Endothelial cell of umbilical vein (primary cell): ENCODE measurements at regions not wholly inside any gene's neighbourhood (a gene's known extent, or its start where the extent isn't known, plus 50 kb on each side); places are given as distances from the start of the nearest gene placed in this dataset.

ENCODE experiments used
- BruUV-seq: library from RNA; stranded (reverse); fragments of 400-500 nt; replicated peaks from 2 replicates; lab custom pipeline; 2021; lab: Mats Ljungman, UMichigan
- CTCF ChIA-PET: fragments of 300-600, 350-600 bp; sonication (Branson Sonifier 250); formaldehyde crosslinking; loops from one replicate; lab custom pipeline; 2021; ENCODE audit warnings: antibody characterized with exemption, inconsistent platforms; lab: Charles Lee
- POLR2A ChIA-PET: fragments of 300-600, 350-600 bp; sonication (Branson Sonifier 250); formaldehyde crosslinking; loops from one replicate; lab custom pipeline; 2021; ENCODE audit warnings: antibody characterized with exemption, inconsistent platforms; lab: Charles Lee
- DNase-seq: peaks from one replicate; pipeline ENCODE4 v3.0.0-alpha.2; 2011; ENCODE audit warnings: low read depth, low spot score
- FAIRE-seq: peaks from 2 replicates; lab custom pipeline; 2011; peaks lifted over from hg19 to GRCh38; lab: Jason Lieb, UNC
- H2AFZ ChIP-seq: 2 replicates; pipeline ENCODE4 v1.6.0; 2012; ENCODE audit warnings: low read depth, low read length, control low read depth, inconsistent platforms
- H3K27ac ChIP-seq: 2 replicates; pipeline ENCODE4 v1.5.1; 2011; ENCODE audit warnings: low read depth, mild to moderate bottlenecking, control low read depth, low read length, moderate library complexity; ENCODE audit not compliant: insufficient read depth
- H3K27me3 ChIP-seq, 2 experiments: 2 replicates each; pipeline versions ENCODE4 v1.6.0 to v1.6.1; 2011; ENCODE audit warnings: low read length in 2 of 2, mixed read lengths in 1 of 2; ENCODE audit not compliant: control insufficient read depth in 2 of 2, insufficient read depth in 2 of 2
- H3K36me3 ChIP-seq, 2 experiments: 2 replicates in 1 of 2; 3 replicates in 1 of 2; pipeline ENCODE4 v1.5.1; 2011; ENCODE audit warnings: low read length in 2 of 2, mild to moderate bottlenecking in 1 of 2, moderate library complexity in 1 of 2; ENCODE audit not compliant: control insufficient read depth in 2 of 2, insufficient read depth in 2 of 2; ENCODE audit errors: extremely low read depth in 1 of 2
- H3K4me1 ChIP-seq: 3 replicates; pipeline ENCODE4 v1.5.1; 2011; ENCODE audit warnings: mild to moderate bottlenecking, low read length; ENCODE audit not compliant: control insufficient read depth, insufficient read depth; ENCODE audit errors: extremely low read depth
- H3K4me2 ChIP-seq: 2 replicates; pipeline ENCODE4 v1.6.1; 2011; ENCODE audit warnings: low read length, control low read depth, mixed read lengths; ENCODE audit not compliant: insufficient read depth
- H3K4me3 ChIP-seq, 3 experiments: fragments of 200-600 bp in 1 of 3; sonication (generic), shearing (Covaris generic) in 1 of 3; replicated peaks in 1 of 3; 2 replicates each; pipeline ENCODE4 v1.5.1; 2011 to 2016; ENCODE audit warnings: control low read depth in 3 of 3, low read length in 3 of 3, mild to moderate bottlenecking in 2 of 3, inconsistent platforms in 1 of 3, low read depth in 1 of 3, moderate library complexity in 1 of 3; ENCODE audit not compliant: insufficient read depth in 1 of 3
- H3K79me2 ChIP-seq: 2 replicates; pipeline ENCODE4 v1.6.0; 2012; ENCODE audit warnings: low read length, inconsistent platforms; ENCODE audit not compliant: control insufficient read depth, insufficient read depth
- H3K9ac ChIP-seq: replicated peaks from 2 replicates; pipeline ENCODE3; 2011; ENCODE audit warnings: low read length, control low read depth; ENCODE audit not compliant: insufficient read depth; ENCODE audit errors: extremely low read depth
- H3K9me1 ChIP-seq: replicated peaks from 3 replicates; pipeline ENCODE4 v1.6.0; 2011; ENCODE audit warnings: mild to moderate bottlenecking, low read length; ENCODE audit not compliant: control insufficient read depth, insufficient read depth; ENCODE audit errors: extremely low read depth
- H3K9me3 ChIP-seq: replicated peaks from 2 replicates; pipeline ENCODE4 v1.5.1; 2012; ENCODE audit warnings: low read length, inconsistent platforms; ENCODE audit not compliant: control insufficient read depth, insufficient read depth
- H4K20me1 ChIP-seq: replicated peaks from 2 replicates; pipeline ENCODE3; 2011; ENCODE audit warnings: mild to moderate bottlenecking, low read length; ENCODE audit not compliant: control insufficient read depth, insufficient read depth; ENCODE audit errors: extremely low read depth
- FOS ChIP-seq: IDR thresholded peaks from 2 replicates; pipeline ENCODE4 v1.6.1; 2011; ENCODE audit warnings: mild to moderate bottlenecking, low read length, moderate library complexity, borderline replicate concordance; ENCODE audit not compliant: insufficient read depth
- GATA2 ChIP-seq: IDR thresholded peaks from 2 replicates; pipeline ENCODE4 v1.7.0; 2011; ENCODE audit warnings: low read depth, mild to moderate bottlenecking, moderate library complexity, mixed read lengths, low read length; ENCODE audit not compliant: insufficient read length, insufficient read depth
- JUN ChIP-seq: IDR thresholded peaks from 2 replicates; pipeline ENCODE4 v1.6.1; 2011; ENCODE audit warnings: borderline replicate concordance, low read depth; ENCODE audit not compliant: insufficient read length, insufficient read depth
- POLR2AphosphoS5 ChIP-seq: IDR thresholded peaks from 2 replicates; pipeline ENCODE4 v1.6.1; 2012; ENCODE audit warnings: low read depth, mild to moderate bottlenecking, control low read depth, low read length, moderate library complexity; ENCODE audit not compliant: insufficient read depth
- dilution Hi-C: fragments of 300-500 bp; cut with MboI; formaldehyde crosslinking; loops from one replicate; pipeline ENCODE4 v1.15.0; 2019; ENCODE audit warnings: low sequenced_read_pairs; ENCODE audit not compliant: extremely low pct_ligation_motif_present
- intact Hi-C: fragments of 100-400 bp; cut with micrococcal nuclease; formaldehyde crosslinking; loops from one replicate; pipeline ENCODE4 v1.10.0; 2022
- TF ChIP-seq, protein P1 (sequence below): IDR thresholded peaks from 2 replicates; pipeline ENCODE4 v1.6.1; 2011; ENCODE audit not compliant: insufficient read depth, insufficient read length
- TF ChIP-seq, protein P2 (sequence below), 2 donors: IDR thresholded peaks; 1 replicate in 1 of 2; 2 replicates in 1 of 2; pipeline ENCODE4 v1.5.1; 2011; ENCODE audit warnings: low read length in 2 of 2, mild to moderate bottlenecking in 2 of 2, moderate library complexity in 2 of 2, control low read depth in 1 of 2, inconsistent platforms in 1 of 2, low read depth in 1 of 2; ENCODE audit not compliant: insufficient read depth in 1 of 2; ENCODE audit errors: extremely low read depth in 1 of 2

DNA sequence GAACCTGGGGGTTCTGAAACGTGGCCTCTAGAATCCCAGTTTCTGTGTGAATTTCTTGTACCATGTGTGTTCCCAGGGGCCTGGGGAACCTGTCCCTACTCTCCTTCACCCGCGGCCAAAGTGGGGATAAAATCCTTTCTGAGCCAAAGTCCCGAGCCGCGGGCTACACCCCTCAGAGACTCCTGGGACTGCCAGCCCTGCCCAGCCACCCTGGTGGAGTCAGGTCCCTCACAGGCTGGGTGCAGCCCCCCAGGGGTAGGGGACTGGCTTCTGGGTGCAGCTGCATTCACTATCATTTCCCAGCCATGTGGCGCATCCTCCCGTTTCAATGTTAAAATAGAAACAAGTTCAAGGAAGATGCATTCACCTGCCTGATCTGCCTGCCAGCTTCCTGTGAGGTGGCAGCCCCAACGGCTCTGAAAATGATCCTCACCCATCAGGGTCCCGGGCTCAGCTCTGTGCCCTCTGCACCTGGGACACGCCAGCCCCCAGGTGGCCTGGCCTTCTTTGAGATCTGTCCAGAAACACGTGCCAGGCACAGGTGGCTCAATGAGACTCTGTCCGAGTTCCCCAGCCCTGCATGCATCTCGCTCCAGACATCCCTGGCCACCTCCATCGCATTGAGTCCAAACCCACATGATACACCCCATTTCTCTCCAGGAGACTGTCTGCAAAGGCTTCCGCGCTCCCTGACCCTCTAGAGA lies 338.8 kb downstream of the CTTN start:
- FAIRE-seq (no peak), DNase-seq (no peak)
- H3K79me2 ChIP-seq: no peaks in the 10 kb centered on the region
- intact Hi-C loops (no loop called here), dilution Hi-C loops (no loop called here)
- no peaks in the 10 kb centered on the region for H3K27me3 ChIP-seq
- H3K27ac ChIP-seq: no peak overlapping the region
- peaks cover 3% of the 10 kb centered on the region for H3K9me3 ChIP-seq
- no peaks in the 10 kb centered on the region for H3K36me3 ChIP-seq
- CTCF ChIA-PET: no interaction called here
- TF ChIP-seq, protein P1, sequence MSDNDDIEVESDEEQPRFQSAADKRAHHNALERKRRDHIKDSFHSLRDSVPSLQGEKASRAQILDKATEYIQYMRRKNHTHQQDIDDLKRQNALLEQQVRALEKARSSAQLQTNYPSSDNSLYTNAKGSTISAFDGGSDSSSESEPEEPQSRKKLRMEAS: no peak
- no peak overlapping the region for H3K4me2 ChIP-seq
- no TSS peak for BruUV-seq
- no peak overlapping the region for H2AFZ ChIP-seq
- H4K20me1 ChIP-seq: no peaks in the 10 kb centered on the region
- no peak overlapping the region for H3K4me3 ChIP-seq
- no peak overlapping the region for H3K9ac ChIP-seq
- POLR2A ChIA-PET: no interaction called here
- no peaks in the 10 kb centered on the region for H3K9me1 ChIP-seq
- no peaks in the 10 kb centered on the region for H3K4me1 ChIP-seq

DNA sequence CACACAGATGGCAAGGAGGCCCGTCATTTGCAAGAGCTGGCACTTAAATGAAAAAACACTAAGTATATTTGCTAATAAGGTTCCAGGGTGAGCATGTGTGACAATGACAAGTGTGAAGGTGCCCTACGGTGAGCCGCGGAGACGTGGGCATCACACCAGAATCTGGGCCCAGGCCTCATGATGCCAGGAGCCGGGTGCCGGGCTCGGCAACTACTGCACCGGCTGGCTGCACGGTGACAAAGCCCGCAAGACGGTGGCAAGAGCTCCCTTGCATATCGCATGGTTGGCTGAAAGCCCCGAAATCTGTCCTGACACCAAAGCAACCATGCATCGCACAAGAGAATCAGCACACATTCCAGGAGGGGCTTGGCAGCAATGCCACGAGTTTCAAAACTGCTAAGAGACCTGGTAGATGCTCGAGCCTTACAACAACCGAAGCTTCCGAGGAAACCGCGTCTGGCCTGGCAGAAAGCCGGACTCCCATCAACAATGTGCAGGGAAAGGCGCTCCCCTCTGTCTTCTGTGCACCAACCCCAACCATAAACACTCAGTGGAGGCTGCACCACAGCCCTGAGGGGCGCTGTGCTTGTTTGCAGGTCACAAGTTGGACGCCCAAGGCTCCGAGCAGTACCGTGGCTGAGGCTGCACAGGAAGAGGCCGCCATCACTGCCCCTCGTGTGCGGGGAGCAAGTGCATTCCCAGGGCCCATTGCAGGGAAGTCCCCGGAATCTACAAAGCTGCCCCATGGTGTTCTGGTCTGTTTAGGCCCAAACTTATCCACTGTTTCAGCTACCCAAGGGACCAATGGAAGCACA lies 339.7 kb downstream of the CTTN start:
- CTCF ChIA-PET: no interaction called here
- no peak overlapping the region for H2AFZ ChIP-seq
- POLR2A ChIA-PET: no interaction called here
- intact Hi-C loops (no loop called here), dilution Hi-C loops (no loop called here)
- H3K27ac ChIP-seq: no peak overlapping the region
- no peaks in the 10 kb centered on the region for H3K27me3 ChIP-seq
- no peak for DNase-seq
- H3K9me3 ChIP-seq: peaks cover 3% of the 10 kb centered on the region
- no peak overlapping the region for H3K4me2 ChIP-seq
- no peak overlapping the region for H3K9ac ChIP-seq
- H3K9me1 ChIP-seq: no peaks in the 10 kb centered on the region
- TF ChIP-seq, protein P2, sequence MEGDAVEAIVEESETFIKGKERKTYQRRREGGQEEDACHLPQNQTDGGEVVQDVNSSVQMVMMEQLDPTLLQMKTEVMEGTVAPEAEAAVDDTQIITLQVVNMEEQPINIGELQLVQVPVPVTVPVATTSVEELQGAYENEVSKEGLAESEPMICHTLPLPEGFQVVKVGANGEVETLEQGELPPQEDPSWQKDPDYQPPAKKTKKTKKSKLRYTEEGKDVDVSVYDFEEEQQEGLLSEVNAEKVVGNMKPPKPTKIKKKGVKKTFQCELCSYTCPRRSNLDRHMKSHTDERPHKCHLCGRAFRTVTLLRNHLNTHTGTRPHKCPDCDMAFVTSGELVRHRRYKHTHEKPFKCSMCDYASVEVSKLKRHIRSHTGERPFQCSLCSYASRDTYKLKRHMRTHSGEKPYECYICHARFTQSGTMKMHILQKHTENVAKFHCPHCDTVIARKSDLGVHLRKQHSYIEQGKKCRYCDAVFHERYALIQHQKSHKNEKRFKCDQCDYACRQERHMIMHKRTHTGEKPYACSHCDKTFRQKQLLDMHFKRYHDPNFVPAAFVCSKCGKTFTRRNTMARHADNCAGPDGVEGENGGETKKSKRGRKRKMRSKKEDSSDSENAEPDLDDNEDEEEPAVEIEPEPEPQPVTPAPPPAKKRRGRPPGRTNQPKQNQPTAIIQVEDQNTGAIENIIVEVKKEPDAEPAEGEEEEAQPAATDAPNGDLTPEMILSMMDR (IDR thresholded peaks at IDR 0.05; ENCODE audit: extremely low read depth in 1 of 2, insufficient read depth in 1 of 2, low read depth in 1 of 2, low read length in 2 of 2): no peak
- no peak for TF ChIP-seq POLR2AphosphoS5
- TF ChIP-seq, protein P1: no peak
- TF ChIP-seq GATA2: no peak
- no peak for TF ChIP-seq JUN
- no peak for TF ChIP-seq FOS
- H3K79me2 ChIP-seq: no peaks in the 10 kb centered on the region
- H4K20me1 ChIP-seq: no peaks in the 10 kb centered on the region
- no peak for FAIRE-seq
- no peaks in the 10 kb centered on the region for H3K36me3 ChIP-seq
- BruUV-seq: no TSS peak
- H3K4me3 ChIP-seq: no peak overlapping the region
- H3K4me1 ChIP-seq: no peaks in the 10 kb centered on the region
